ENCODE measurements at regions not wholly inside any gene's neighbourhood (a gene's known extent, or its start where the extent isn't known, plus 50 kb on each side); places are given as distances from the start of the nearest gene placed in this dataset.
"Not testable (repeated sequence)": the region's sequence is repeated elsewhere in the genome, so short reads cannot be mapped to it uniquely, and the experiment has no call there.

GRCh38 chr16:66020642-66021041, 345.8 kb upstream of the CDH5 start:
- H3K36me3 Mint-ChIP-seq (ENCODE audit: low read depth), result peaks cover 7% of the 10 kb centered on the region
- H3K27me3 Mint-ChIP-seq (ENCODE audit: low read depth, poor library complexity), result peaks cover 4% of the 10 kb centered on the region
- no peak overlapping the region for H3K4me3 Mint-ChIP-seq
- no peaks in the 10 kb centered on the region for H3K4me1 Mint-ChIP-seq
- H3K27ac Mint-ChIP-seq, result no peak overlapping the region
- no peak for TF ChIP-seq CTCF (IDR thresholded peaks at IDR 0.05)
- peaks cover 40% of the 10 kb centered on the region for H3K9me3 Mint-ChIP-seq
- no peak for DNase-seq

- H3K27ac Mint-ChIP-seq, result no peak overlapping the region
- no peaks in the 10 kb centered on the region for H3K4me1 Mint-ChIP-seq
- TF ChIP-seq CTCF (IDR thresholded peaks at IDR 0.05), result no peak
- H3K27me3 Mint-ChIP-seq (ENCODE audit: low read depth, poor library complexity), result peaks cover 4% of the 10 kb centered on the region
- peaks cover 7% of the 10 kb centered on the region for H3K36me3 Mint-ChIP-seq (ENCODE audit: low read depth)
- no peak overlapping the region for H3K4me3 Mint-ChIP-seq
- no peak for DNase-seq
- peaks cover 41% of the 10 kb centered on the region for H3K9me3 Mint-ChIP-seq
Measured at GRCh38 chr16:66020046-66020445, 346.4 kb upstream of the CDH5 start.

GRCh38 chr16:66019502-66019901, 347.0 kb upstream of the CDH5 start:
- not testable (repeated sequence) for H3K4me3 Mint-ChIP-seq; H3K27ac Mint-ChIP-seq; H3K4me1 Mint-ChIP-seq; H3K36me3 Mint-ChIP-seq (ENCODE audit: low read depth); H3K27me3 Mint-ChIP-seq (ENCODE audit: low read depth, poor library complexity); DNase-seq
- peaks cover 39% of the 10 kb centered on the region for H3K9me3 Mint-ChIP-seq

- Mint-ChIP-seq H3K9me3 (peaks cover 19% of the 10 kb centered on the region), H3K27ac (no peak overlapping the region), H3K27me3 (ENCODE audit: low read depth, poor library complexity) (no peaks in the 10 kb centered on the region), H3K4me1 (no peaks in the 10 kb centered on the region), H3K36me3 (ENCODE audit: low read depth) (peaks cover 5% of the 10 kb centered on the region), H3K4me3 (no peak overlapping the region)
- no peak for TF ChIP-seq CTCF (IDR thresholded peaks at IDR 0.05)
- no peak for DNase-seq
Measured at GRCh38 chr16:66014221-66014620, 352.3 kb upstream of the CDH5 start.

- H3K36me3 Mint-ChIP-seq (ENCODE audit: low read depth), result peaks cover 5% of the 10 kb centered on the region
- H3K27ac Mint-ChIP-seq, result no peak overlapping the region
- no peak overlapping the region for H3K4me3 Mint-ChIP-seq
- TF ChIP-seq CTCF (IDR thresholded peaks at IDR 0.05), result no peak
- DNase-seq, result no peak
- H3K9me3 Mint-ChIP-seq, result peaks cover 19% of the 10 kb centered on the region
- no peaks in the 10 kb centered on the region for H3K27me3 Mint-ChIP-seq (ENCODE audit: low read depth, poor library complexity)
- no peaks in the 10 kb centered on the region for H3K4me1 Mint-ChIP-seq
Measured at GRCh38 chr16:66013486-66013885, 353.0 kb upstream of the CDH5 start.

- no peak for TF ChIP-seq CTCF (IDR thresholded peaks at IDR 0.05)
- H3K9me3 Mint-ChIP-seq, result no peaks in the 10 kb centered on the region
- no peak for DNase-seq
- no peaks in the 10 kb centered on the region for H3K36me3 Mint-ChIP-seq (ENCODE audit: low read depth)
- H3K27me3 Mint-ChIP-seq (ENCODE audit: low read depth, poor library complexity), result peaks cover 4% of the 10 kb centered on the region
- H3K4me3 Mint-ChIP-seq, result no peak overlapping the region
- no peak overlapping the region for H3K27ac Mint-ChIP-seq
- peaks cover 15% of the 10 kb centered on the region for H3K4me1 Mint-ChIP-seq
Measured at GRCh38 chr16:66008136-66008535, 358.4 kb upstream of the CDH5 start.
